ENCODE measurements at regions not wholly inside any gene's neighbourhood (a gene's known extent, or its start where the extent isn't known, plus 50 kb on each side); places are given as distances from the start of the nearest gene placed in this dataset.

DNA sequence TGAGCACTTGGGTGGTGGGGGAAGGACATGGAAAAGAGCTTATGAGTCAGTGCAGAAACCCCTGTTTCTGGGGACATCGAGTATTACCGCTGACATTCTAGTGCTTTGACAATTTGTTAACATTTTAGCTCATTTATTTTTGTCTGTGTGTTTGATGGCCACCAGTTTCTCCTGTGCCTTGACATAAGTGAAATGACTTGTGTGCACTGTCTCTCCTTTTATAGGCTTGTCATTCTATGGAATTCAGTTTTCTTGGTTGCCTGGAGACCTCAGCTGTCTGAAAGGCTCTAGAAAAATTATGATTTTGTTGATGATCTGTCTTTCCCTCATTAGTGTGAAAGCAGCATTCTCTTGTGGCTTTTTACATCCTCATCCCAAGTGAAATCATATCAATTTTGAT lies 190.0 kb upstream of the SMIM30 start:
- H3K9me3 Mint-ChIP-seq, result peaks cover 0 to 3% (median 0%) of the 10 kb centered on the region in 7 donors
- DNase-seq, result no peak
- H3K4me1 ChIP-seq (ENCODE audit: control insufficient read depth in 1 of 2, insufficient read depth in 2 of 2, low read length in 2 of 2), result no peaks in the 10 kb centered on the region

GRCh38 chr7:113307147-113307546 lies 188.8 kb upstream of the SMIM30 start:
- no CpG with 5 or more reads among the region's 2 CpGs for WGBS (ENCODE audit: insufficient coverage)

More for the DNA sequence above, 190.0 kb upstream of the SMIM30 start:
- Mint-ChIP-seq H3K27me3 (ENCODE audit: low read depth in 3 of 3) (no peaks in the 10 kb centered on the region), H3K4me3 (no peak overlapping the region), H3K36me3 (no peaks in the 10 kb centered on the region), H3K4me1 (no peaks in the 10 kb centered on the region), H3K27ac (no peak overlapping the region)
- Histone ChIP-seq H3K9me3 (replicated peaks in 1 of 2; ENCODE audit: control insufficient read depth in 1 of 2, insufficient read depth in 1 of 2, low read length in 2 of 2) (no peaks in the 10 kb centered on the region), H4K20me1 (ENCODE audit: insufficient read depth, low read length) (no peaks in the 10 kb centered on the region), H3K27ac (ENCODE audit: low read depth in 1 of 2, low read length in 2 of 2) (no peak overlapping the region), H3K9ac (ENCODE audit: insufficient read depth, low read length, poor library complexity, severe bottlenecking) (no peak overlapping the region), H3K4me2 (replicated peaks; ENCODE audit: extremely low read depth, low read length, poor library complexity, severe bottlenecking) (no peak overlapping the region), H3K79me2 (ENCODE audit: insufficient read depth, low read length) (no peaks in the 10 kb centered on the region), H3K27me3 (ENCODE audit: control insufficient read depth in 2 of 2, insufficient read depth in 2 of 2, low read length in 2 of 2) (no peaks in the 10 kb centered on the region), H3K36me3 (replicated peaks in 1 of 2; ENCODE audit: control insufficient read depth in 1 of 2, insufficient read depth in 2 of 2, low read length in 2 of 2) (no peaks in the 10 kb centered on the region), H2AFZ (ENCODE audit: insufficient read depth, low read depth, low read length, poor library complexity, severe bottlenecking) (no peak overlapping the region), H3K4me3 (replicated peaks in 1 of 3; ENCODE audit: low read depth in 2 of 3, low read length in 3 of 3) (no peak overlapping the region)
- intact Hi-C loops (cut with micrococcal nuclease), result no loop called here
- no peak for TF ChIP-seq CTCF (IDR thresholded peaks at IDR 0.05)
- 92% methylated on average over 2 of the region's 2 CpGs for WGBS (ENCODE audit: insufficient coverage)

More at GRCh38 chr7:113307147-113307546, 188.8 kb upstream of the SMIM30 start:
- no peak for DNase-seq
- H3K4me1 Mint-ChIP-seq, result no peaks in the 10 kb centered on the region
- Histone ChIP-seq H3K4me1 (ENCODE audit: control insufficient read depth in 1 of 2, insufficient read depth in 2 of 2, low read length in 2 of 2) (no peaks in the 10 kb centered on the region), H3K4me2 (replicated peaks; ENCODE audit: extremely low read depth, low read length, poor library complexity, severe bottlenecking) (no peak overlapping the region), H2AFZ (ENCODE audit: insufficient read depth, low read depth, low read length, poor library complexity, severe bottlenecking) (no peak overlapping the region), H4K20me1 (ENCODE audit: insufficient read depth, low read length) (no peaks in the 10 kb centered on the region), H3K9ac (ENCODE audit: insufficient read depth, low read length, poor library complexity, severe bottlenecking) (no peak overlapping the region), H3K27me3 (ENCODE audit: control insufficient read depth in 2 of 2, insufficient read depth in 2 of 2, low read length in 2 of 2) (no peaks in the 10 kb centered on the region), H3K36me3 (replicated peaks in 1 of 2; ENCODE audit: control insufficient read depth in 1 of 2, insufficient read depth in 2 of 2, low read length in 2 of 2) (no peaks in the 10 kb centered on the region), H3K9me3 (replicated peaks in 1 of 2; ENCODE audit: control insufficient read depth in 1 of 2, insufficient read depth in 1 of 2, low read length in 2 of 2) (no peaks in the 10 kb centered on the region), H3K4me3 (replicated peaks in 1 of 3; ENCODE audit: low read depth in 2 of 3, low read length in 3 of 3) (no peak overlapping the region), H3K79me2 (ENCODE audit: insufficient read depth, low read length) (no peaks in the 10 kb centered on the region), H3K27ac (ENCODE audit: low read depth in 1 of 2, low read length in 2 of 2) (no peak overlapping the region)
- H3K36me3 Mint-ChIP-seq, result no peaks in the 10 kb centered on the region
- no peak overlapping the region for H3K27ac Mint-ChIP-seq
- H3K4me3 Mint-ChIP-seq, result no peak overlapping the region
- no peaks in the 10 kb centered on the region for H3K27me3 Mint-ChIP-seq (ENCODE audit: low read depth in 3 of 3)
- H3K9me3 Mint-ChIP-seq, result peaks cover 0 to 3% (median 0%) of the 10 kb centered on the region in 7 donors
- intact Hi-C loops (cut with micrococcal nuclease), result no loop called here
- no peak for TF ChIP-seq CTCF (IDR thresholded peaks at IDR 0.05)

Measured in CD14-positive monocyte (primary cell).